ENCODE measurements at regions not wholly inside any gene's neighbourhood (a gene's known extent, or its start where the extent isn't known, plus 50 kb on each side); places are given as distances from the start of the nearest gene placed in this dataset.

GRCh38 chr1:195939844-195940243 is 668.4 kb downstream of the KCNT2 start:
- no peaks in the 10 kb centered on the region for H3K9me3 Mint-ChIP-seq (ENCODE audit: unreplicated experiment)
- DNase-seq (ENCODE audit: unreplicated experiment), result peak; percentile 51
- intact Hi-C loops (cut with micrococcal nuclease), result loop anchor here (1.0 to 10.0 kb wide), 3 partner anchors 204 to 725 kb away; no protein-coding TSS in a partner anchor
- H3K27me3 Mint-ChIP-seq (ENCODE audit: insufficient read depth, unreplicated experiment), result no peaks in the 10 kb centered on the region
- H3K4me1 Mint-ChIP-seq (ENCODE audit: insufficient read depth, unreplicated experiment), result no peaks in the 10 kb centered on the region
- no TSS peak for BruUV-seq (replicated peaks)
- H3K27ac Mint-ChIP-seq (ENCODE audit: low read depth, unreplicated experiment), result no peak overlapping the region
- TF ChIP-seq CTCF (IDR thresholded peaks at IDR 0.05; ENCODE audit: unreplicated experiment), result peak; percentile 39
- H3K36me3 Mint-ChIP-seq (ENCODE audit: insufficient read depth, unreplicated experiment), result no peaks in the 10 kb centered on the region
- ChIA-PET CTCF (interaction anchor here (0.6 to 3.8 kb wide), 40 partner anchors 9 to 797 kb away, joined by 3 to 54 read pairs (median 4); no protein-coding TSS in a partner anchor), POLR2A (interaction anchor here (0.8 to 1.7 kb wide), 4 partner anchors 9 to 370 kb away, joined by 3 to 5 read pairs (median 4); no protein-coding TSS in a partner anchor)
- H3K4me3 Mint-ChIP-seq (ENCODE audit: unreplicated experiment), result no peak overlapping the region

GRCh38 chr1:195934817-195935553 is 673.3 kb downstream of the KCNT2 start:
- Mint-ChIP-seq H3K27ac (ENCODE audit: low read depth, unreplicated experiment) (no peak overlapping the region), H3K27me3 (ENCODE audit: insufficient read depth, unreplicated experiment) (no peaks in the 10 kb centered on the region), H3K4me1 (ENCODE audit: insufficient read depth, unreplicated experiment) (no peaks in the 10 kb centered on the region), H3K36me3 (ENCODE audit: insufficient read depth, unreplicated experiment) (no peaks in the 10 kb centered on the region), H3K9me3 (ENCODE audit: unreplicated experiment) (no peaks in the 10 kb centered on the region), H3K4me3 (ENCODE audit: unreplicated experiment) (no peak overlapping the region)
- POLR2A ChIA-PET, result interaction anchor here (0.6 to 0.8 kb wide), 3 partner anchors 29 to 211 kb away, joined by 3 to 4 read pairs (median 3); no protein-coding TSS in a partner anchor
- no TSS peak for BruUV-seq (replicated peaks)
- no peak for TF ChIP-seq CTCF (IDR thresholded peaks at IDR 0.05; ENCODE audit: unreplicated experiment)
- CTCF ChIA-PET, result interaction anchor here (0.5 to 0.7 kb wide), 4 partner anchors 142 to 1659 kb away, joined by 3 read pairs; no protein-coding TSS in a partner anchor
- intact Hi-C loops (cut with micrococcal nuclease), result no loop called here
- no peak for DNase-seq (ENCODE audit: unreplicated experiment)

- Mint-ChIP-seq H3K27me3 (ENCODE audit: insufficient read depth, unreplicated experiment) (no peaks in the 10 kb centered on the region), H3K27ac (ENCODE audit: low read depth, unreplicated experiment) (no peak overlapping the region), H3K36me3 (ENCODE audit: insufficient read depth, unreplicated experiment) (no peaks in the 10 kb centered on the region), H3K4me1 (ENCODE audit: insufficient read depth, unreplicated experiment) (no peaks in the 10 kb centered on the region), H3K4me3 (ENCODE audit: unreplicated experiment) (no peak overlapping the region), H3K9me3 (ENCODE audit: unreplicated experiment) (no peaks in the 10 kb centered on the region)
- intact Hi-C loops (cut with micrococcal nuclease), result no loop called here
- no peak for TF ChIP-seq CTCF (IDR thresholded peaks at IDR 0.05; ENCODE audit: unreplicated experiment)
- no TSS peak for BruUV-seq (replicated peaks)
- no peak for DNase-seq (ENCODE audit: unreplicated experiment)
- CTCF ChIA-PET, result interaction anchor here (0.7 kb wide), 1 partner anchor 557 kb away, joined by 3 read pairs; no protein-coding TSS in a partner anchor
- POLR2A ChIA-PET, result no interaction called here
Measured at GRCh38 chr1:195933835-195934234, 674.4 kb downstream of the KCNT2 start.

GRCh38 chr1:195915826-195916225 is 692.4 kb downstream of the KCNT2 start:
- no peaks in the 10 kb centered on the region for H3K27me3 Mint-ChIP-seq (ENCODE audit: insufficient read depth, unreplicated experiment)
- BruUV-seq (replicated peaks), result no TSS peak
- no peaks in the 10 kb centered on the region for H3K4me1 Mint-ChIP-seq (ENCODE audit: insufficient read depth, unreplicated experiment)
- peaks cover 7% of the 10 kb centered on the region for H3K36me3 Mint-ChIP-seq (ENCODE audit: insufficient read depth, unreplicated experiment)
- no peak for TF ChIP-seq CTCF (IDR thresholded peaks at IDR 0.05; ENCODE audit: unreplicated experiment)
- ChIA-PET CTCF (no interaction called here), POLR2A (interaction anchor here (1.1 kb wide), 1 partner anchor 50 kb away, joined by 3 read pairs; no protein-coding TSS in a partner anchor)
- no peak overlapping the region for H3K27ac Mint-ChIP-seq (ENCODE audit: low read depth, unreplicated experiment)
- no peak overlapping the region for H3K4me3 Mint-ChIP-seq (ENCODE audit: unreplicated experiment)
- DNase-seq (ENCODE audit: unreplicated experiment), result no peak
- intact Hi-C loops (cut with micrococcal nuclease), result no loop called here
- peaks cover 19% of the 10 kb centered on the region for H3K9me3 Mint-ChIP-seq (ENCODE audit: unreplicated experiment)
